ENCODE measurements at regions not wholly inside any gene's neighbourhood (a gene's known extent, or its start where the extent isn't known, plus 50 kb on each side); places are given as distances from the start of the nearest gene placed in this dataset.

DNA sequence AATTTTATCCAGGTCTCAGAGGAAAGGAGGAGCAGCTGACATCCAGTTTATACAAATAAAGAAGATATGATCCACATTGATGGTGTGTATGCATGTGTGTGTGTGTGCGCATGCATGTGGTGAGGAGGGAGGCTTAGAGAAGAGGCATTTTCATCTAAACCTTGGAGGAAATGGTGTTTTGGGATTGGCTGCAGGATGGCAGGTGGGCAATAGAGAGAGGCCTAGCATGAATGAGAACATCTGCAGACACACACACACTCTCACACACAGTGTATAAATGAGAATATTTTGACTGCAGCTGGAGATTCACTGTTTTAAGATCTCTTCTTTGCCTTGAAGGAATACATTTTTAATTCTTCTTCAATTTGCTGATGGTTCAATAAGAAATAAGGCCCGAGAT lies 61.7 kb upstream of the TMEM17 start:
- TF ChIP-seq, protein P1, sequence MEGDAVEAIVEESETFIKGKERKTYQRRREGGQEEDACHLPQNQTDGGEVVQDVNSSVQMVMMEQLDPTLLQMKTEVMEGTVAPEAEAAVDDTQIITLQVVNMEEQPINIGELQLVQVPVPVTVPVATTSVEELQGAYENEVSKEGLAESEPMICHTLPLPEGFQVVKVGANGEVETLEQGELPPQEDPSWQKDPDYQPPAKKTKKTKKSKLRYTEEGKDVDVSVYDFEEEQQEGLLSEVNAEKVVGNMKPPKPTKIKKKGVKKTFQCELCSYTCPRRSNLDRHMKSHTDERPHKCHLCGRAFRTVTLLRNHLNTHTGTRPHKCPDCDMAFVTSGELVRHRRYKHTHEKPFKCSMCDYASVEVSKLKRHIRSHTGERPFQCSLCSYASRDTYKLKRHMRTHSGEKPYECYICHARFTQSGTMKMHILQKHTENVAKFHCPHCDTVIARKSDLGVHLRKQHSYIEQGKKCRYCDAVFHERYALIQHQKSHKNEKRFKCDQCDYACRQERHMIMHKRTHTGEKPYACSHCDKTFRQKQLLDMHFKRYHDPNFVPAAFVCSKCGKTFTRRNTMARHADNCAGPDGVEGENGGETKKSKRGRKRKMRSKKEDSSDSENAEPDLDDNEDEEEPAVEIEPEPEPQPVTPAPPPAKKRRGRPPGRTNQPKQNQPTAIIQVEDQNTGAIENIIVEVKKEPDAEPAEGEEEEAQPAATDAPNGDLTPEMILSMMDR (IDR thresholded peaks at IDR 0.05), result no peak
- TF ChIP-seq POLR2AphosphoS5 (IDR thresholded peaks at IDR 0.05) (no peak), EP300 (IDR thresholded peaks at IDR 0.05) (no peak), POLR2A (IDR thresholded peaks at IDR 0.05) (no peak)
